ENCODE measurements at regions not wholly inside any gene's neighbourhood (a gene's known extent, or its start where the extent isn't known, plus 50 kb on each side); places are given as distances from the start of the nearest gene placed in this dataset.
A peak's percentile ranks its signal among the peaks of the same experiment; 100 is the strongest.

DNA sequence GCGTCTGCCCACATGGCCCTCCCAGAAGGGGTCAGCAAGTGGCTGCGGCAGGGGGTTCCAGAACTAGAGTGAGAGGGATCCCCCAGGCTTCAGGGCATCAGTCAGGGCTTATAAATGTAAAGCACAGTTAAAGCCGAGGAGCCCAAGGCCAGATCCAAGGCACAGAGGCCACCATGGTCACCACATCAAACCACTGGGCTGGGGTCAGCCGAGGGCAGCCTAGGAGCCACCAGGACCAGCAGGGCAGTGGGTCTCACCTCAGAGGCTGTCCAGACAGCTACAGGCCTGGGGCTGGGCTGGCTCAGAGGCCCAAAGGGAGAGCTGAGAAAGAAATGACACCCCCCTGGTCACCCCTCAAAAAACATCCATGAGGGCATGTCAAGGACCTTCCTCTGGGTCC, 188.5 kb downstream of the INHBB start (continued):
- TF ChIP-seq, protein P1, sequence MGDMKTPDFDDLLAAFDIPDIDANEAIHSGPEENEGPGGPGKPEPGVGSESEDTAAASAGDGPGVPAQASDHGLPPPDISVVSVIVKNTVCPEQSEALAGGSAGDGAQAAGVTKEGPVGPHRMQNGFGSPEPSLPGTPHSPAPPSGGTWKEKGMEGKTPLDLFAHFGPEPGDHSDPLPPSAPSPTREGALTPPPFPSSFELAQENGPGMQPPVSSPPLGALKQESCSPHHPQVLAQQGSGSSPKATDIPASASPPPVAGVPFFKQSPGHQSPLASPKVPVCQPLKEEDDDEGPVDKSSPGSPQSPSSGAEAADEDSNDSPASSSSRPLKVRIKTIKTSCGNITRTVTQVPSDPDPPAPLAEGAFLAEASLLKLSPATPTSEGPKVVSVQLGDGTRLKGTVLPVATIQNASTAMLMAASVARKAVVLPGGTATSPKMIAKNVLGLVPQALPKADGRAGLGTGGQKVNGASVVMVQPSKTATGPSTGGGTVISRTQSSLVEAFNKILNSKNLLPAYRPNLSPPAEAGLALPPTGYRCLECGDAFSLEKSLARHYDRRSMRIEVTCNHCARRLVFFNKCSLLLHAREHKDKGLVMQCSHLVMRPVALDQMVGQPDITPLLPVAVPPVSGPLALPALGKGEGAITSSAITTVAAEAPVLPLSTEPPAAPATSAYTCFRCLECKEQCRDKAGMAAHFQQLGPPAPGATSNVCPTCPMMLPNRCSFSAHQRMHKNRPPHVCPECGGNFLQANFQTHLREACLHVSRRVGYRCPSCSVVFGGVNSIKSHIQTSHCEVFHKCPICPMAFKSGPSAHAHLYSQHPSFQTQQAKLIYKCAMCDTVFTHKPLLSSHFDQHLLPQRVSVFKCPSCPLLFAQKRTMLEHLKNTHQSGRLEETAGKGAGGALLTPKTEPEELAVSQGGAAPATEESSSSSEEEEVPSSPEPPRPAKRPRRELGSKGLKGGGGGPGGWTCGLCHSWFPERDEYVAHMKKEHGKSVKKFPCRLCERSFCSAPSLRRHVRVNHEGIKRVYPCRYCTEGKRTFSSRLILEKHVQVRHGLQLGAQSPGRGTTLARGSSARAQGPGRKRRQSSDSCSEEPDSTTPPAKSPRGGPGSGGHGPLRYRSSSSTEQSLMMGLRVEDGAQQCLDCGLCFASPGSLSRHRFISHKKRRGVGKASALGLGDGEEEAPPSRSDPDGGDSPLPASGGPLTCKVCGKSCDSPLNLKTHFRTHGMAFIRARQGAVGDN (CRISPR knock-in tag; IDR thresholded peaks at IDR 0.05): peak; percentile 38; the same call in 1 of the 2 replicates
- 0 out of 2 replicates have a peak, but pooled peaks have one; percentile 31 for TF ChIP-seq RARA (CRISPR knock-in tag; IDR thresholded peaks at IDR 0.05)

- no TSS peak for BruUV-seq (replicated peaks)
- peaks cover 6 to 33% of the 10 kb centered on the region in 2 experiments; a peak in 3 of 5 replicates for H3K27me3 ChIP-seq (ENCODE audit: control insufficient read depth in 1 of 2, insufficient read depth in 2 of 2, low read length in 2 of 2)
- POLR2A ChIA-PET: no interaction called here
- no peak overlapping the region for H3K9ac ChIP-seq (ENCODE audit: insufficient read depth, low read depth, low read length)
- FAIRE-seq (no peak), DNase-seq (ENCODE audit: low spot score) (no peak), ATAC-seq (no peak)
- no peaks in the 10 kb centered on the region for H3K36me3 ChIP-seq (replicated peaks in 1 of 2; ENCODE audit: control insufficient read depth in 1 of 2, insufficient read depth in 2 of 2, low read length in 2 of 2)
- intact Hi-C loops (cut with micrococcal nuclease; ENCODE audit: unreplicated experiment) (no loop called here), in situ Hi-C loops (cut with HindIII; ENCODE audit: extremely low pct_ligation_motif_present, low pct_unique_long_range_greater_than_20kb) (no loop called here)
- H3K79me2 ChIP-seq (ENCODE audit: insufficient read depth, low read length): no peaks in the 10 kb centered on the region
- no peak overlapping the region for H3K27ac ChIP-seq (ENCODE audit: extremely low read length, insufficient read depth, low read length)
- H3K4me1 ChIP-seq (ENCODE audit: insufficient read depth, low read length): peaks cover 52% of the 10 kb centered on the region
- 33% methylated on average over 5 of the region's 5 CpGs for WGBS (ENCODE audit: low lambda C conversion rate)
- CTCF ChIA-PET (ENCODE audit: low intra/inter-chr PET ratio, low total read pairs): no interaction called here
- H2AFZ ChIP-seq (ENCODE audit: low read length): no peak overlapping the region
- no peak overlapping the region for H3K4me2 ChIP-seq (ENCODE audit: low read depth, low read length)
- H4K20me1 ChIP-seq (ENCODE audit: insufficient read depth, low read length): no peaks in the 10 kb centered on the region
- no peaks in the 10 kb centered on the region for H3K9me3 ChIP-seq (ENCODE audit: low read length)
- H3K4me3 ChIP-seq (replicated peaks in 1 of 3; ENCODE audit: insufficient read depth in 1 of 3, low read depth in 2 of 3, low read length in 3 of 3): no peak overlapping the region
- TF ChIP-seq, protein P1 (CRISPR knock-in tag; IDR thresholded peaks at IDR 0.05): no peak
- no peak for TF ChIP-seq NAIF1 (CRISPR knock-in tag; IDR thresholded peaks at IDR 0.05; ENCODE audit: borderline replicate concordance)
- TF ChIP-seq, protein P2, sequence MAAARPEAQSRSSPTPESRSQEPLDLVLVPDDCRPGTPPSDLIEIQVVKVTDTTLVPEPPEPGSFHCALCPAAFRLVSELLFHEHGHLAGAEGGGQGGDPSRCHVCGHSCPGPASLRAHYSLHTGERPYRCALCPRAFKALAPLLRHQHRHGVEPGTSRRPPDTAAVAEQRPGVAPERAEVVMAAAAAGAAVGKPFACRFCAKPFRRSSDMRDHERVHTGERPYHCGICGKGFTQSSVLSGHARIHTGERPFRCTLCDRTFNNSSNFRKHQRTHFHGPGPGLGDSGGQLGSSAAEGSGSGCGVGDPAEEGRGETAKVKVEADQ (CRISPR knock-in tag; IDR thresholded peaks at IDR 0.05; ENCODE audit: borderline replicate concordance): no peak
- no peak for TF ChIP-seq FOXM1 (CRISPR knock-in tag; IDR thresholded peaks at IDR 0.05)
- TF ChIP-seq ZNF263 (CRISPR knock-in tag; IDR thresholded peaks at IDR 0.05): no peak
- no peak for TF ChIP-seq TCF12 (IDR thresholded peaks at IDR 0.05)
- TF ChIP-seq TCF12 (CRISPR knock-in tag; IDR thresholded peaks at IDR 0.05): no peak
- TF ChIP-seq ZNF329 (CRISPR knock-in tag; IDR thresholded peaks at IDR 0.05; ENCODE audit: low read depth): no peak
- TF ChIP-seq ZNF44 (CRISPR knock-in tag; IDR thresholded peaks at IDR 0.05): no peak
- TF ChIP-seq MAFF (IDR thresholded peaks at IDR 0.05; ENCODE audit: low read depth, low read length): no peak
- no peak for TF ChIP-seq BHLHE40 (IDR thresholded peaks at IDR 0.05; ENCODE audit: low read length)
- TF ChIP-seq RFX1 (IDR thresholded peaks at IDR 0.05): no peak
- no peak for TF ChIP-seq GTF3A (CRISPR knock-in tag; conservative IDR thresholded peaks at IDR 0.05)
- TF ChIP-seq ZSCAN22 (CRISPR knock-in tag; IDR thresholded peaks at IDR 0.05): no peak
Measured at GRCh38 chr2:120535081-120535480, 189.1 kb downstream of the INHBB start.
